C4-2B (cell line): ENCODE measurements at regions not wholly inside any gene's neighbourhood (a gene's known extent, or its start where the extent isn't known, plus 50 kb on each side); places are given as distances from the start of the nearest gene placed in this dataset.

Experiments used
- H3K27ac ChIP-seq: fragments of 450-650 bp; 2 replicates; pipeline ENCODE4 v1.5.1; 2017
- ZFX ChIP-seq: fragments of 450-650 bp; IDR thresholded peaks from 2 replicates; pipeline ENCODE4 v1.6.1; 2017
- TF ChIP-seq, protein P1 (sequence below): fragments of 450-650 bp; conservative IDR thresholded peaks from 2 replicates; pipeline ENCODE4 v1.5.1; 2017; ENCODE audit warnings: mild to moderate bottlenecking

DNA sequence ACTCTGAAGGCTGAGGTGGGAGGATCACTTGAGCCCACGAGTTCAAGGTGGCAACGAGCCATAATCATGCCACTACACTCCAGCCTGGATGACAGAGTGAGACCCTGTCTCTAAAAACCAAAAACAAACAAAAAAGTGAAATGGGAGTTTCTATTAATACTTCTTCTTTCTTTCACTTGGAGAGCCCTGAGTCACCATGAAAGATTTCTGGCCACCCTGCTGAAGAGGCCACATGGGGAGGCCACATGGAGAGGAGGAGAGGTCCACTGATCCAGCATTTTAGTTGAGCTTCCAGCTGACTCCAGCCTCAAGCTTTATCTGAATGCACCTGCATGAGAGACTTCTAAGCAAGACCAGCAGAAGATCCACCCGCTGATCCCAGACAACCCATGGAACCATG lies 74.2 kb upstream of the LAPTM4A start:
- H3K27ac ChIP-seq: no peak overlapping the region
- TF ChIP-seq, protein P1, sequence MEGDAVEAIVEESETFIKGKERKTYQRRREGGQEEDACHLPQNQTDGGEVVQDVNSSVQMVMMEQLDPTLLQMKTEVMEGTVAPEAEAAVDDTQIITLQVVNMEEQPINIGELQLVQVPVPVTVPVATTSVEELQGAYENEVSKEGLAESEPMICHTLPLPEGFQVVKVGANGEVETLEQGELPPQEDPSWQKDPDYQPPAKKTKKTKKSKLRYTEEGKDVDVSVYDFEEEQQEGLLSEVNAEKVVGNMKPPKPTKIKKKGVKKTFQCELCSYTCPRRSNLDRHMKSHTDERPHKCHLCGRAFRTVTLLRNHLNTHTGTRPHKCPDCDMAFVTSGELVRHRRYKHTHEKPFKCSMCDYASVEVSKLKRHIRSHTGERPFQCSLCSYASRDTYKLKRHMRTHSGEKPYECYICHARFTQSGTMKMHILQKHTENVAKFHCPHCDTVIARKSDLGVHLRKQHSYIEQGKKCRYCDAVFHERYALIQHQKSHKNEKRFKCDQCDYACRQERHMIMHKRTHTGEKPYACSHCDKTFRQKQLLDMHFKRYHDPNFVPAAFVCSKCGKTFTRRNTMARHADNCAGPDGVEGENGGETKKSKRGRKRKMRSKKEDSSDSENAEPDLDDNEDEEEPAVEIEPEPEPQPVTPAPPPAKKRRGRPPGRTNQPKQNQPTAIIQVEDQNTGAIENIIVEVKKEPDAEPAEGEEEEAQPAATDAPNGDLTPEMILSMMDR: no peak
- no peak for TF ChIP-seq ZFX

DNA sequence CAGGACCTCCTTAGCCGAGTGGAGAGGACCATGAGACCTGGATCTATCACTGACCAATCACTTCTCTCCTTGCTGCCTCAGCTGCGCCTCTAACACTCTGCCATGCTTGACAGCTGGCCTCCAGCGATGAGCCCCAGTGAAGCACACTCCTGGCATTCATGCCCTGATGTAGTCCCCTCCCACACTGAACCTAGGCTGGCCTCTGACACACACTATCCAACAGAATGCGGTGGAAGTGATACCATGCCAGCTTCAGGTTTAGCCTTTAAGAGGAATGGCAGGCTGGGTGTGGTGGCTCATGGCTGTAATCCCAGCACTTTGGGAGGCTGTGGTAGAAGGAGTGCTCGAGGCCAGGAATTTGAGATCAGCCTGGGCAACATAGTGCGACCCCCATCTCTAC lies 73.7 kb upstream of the LAPTM4A start:
- H3K27ac ChIP-seq: no peak overlapping the region
- TF ChIP-seq, protein P1: no peak
- no peak for TF ChIP-seq ZFX

DNA sequence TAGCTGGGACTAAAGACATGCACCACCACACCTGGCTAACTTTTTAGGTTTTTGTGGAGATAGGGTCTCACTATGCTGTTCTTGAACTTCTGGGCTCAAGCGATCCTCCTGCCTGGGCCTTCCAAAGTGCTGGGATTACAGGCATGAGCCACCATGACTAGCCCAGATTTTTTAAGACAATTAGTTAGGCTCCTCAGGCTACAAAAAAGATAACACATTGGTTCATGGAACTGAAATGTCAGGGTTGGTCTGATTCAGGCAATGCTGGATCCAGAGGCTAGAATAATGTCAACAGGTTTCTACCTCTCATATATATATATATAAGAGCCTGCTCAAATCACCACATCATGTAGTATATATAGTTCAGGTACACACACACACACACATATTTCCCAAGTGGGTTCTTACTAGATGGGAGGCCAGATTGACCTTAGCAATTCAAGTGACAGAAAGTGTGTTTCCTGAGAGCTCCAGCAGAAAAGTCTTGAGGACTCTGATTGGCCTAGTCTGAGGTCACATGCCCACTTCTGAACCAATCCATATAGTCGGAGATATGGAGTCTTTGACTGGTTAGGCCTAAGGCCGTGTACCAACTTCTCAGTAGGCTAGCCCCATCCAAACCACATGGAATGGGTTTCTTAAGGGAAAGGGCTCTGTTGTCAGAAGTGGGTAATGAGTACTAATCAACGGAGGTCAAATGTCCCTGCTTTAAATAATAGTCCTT lies 72.6 kb upstream of the LAPTM4A start:
- TF ChIP-seq ZFX: no peak
- TF ChIP-seq, protein P1: no peak
- H3K27ac ChIP-seq: no peak overlapping the region

DNA sequence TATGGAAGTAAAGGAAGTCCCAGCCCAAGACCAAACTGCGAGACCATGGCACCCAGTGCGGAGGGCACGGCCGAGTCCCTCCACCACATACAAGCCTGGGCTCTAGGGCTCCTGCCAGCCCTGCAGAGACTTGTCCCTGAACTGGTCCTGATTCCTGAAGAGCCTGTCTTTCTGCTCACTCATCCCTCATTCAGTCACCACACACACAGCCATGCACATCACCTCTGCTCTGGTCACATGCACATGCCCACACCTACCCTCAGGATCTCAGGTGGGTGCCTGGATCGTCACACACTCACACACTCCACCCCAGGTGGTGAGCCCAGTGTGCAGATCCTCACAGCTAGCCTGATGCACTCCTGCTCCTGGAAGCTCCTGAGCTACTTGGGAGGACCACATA lies 71.4 kb upstream of the LAPTM4A start:
- H3K27ac ChIP-seq: peak overlapping the region; percentile 42
- no peak for TF ChIP-seq ZFX
- TF ChIP-seq, protein P1: no peak

DNA sequence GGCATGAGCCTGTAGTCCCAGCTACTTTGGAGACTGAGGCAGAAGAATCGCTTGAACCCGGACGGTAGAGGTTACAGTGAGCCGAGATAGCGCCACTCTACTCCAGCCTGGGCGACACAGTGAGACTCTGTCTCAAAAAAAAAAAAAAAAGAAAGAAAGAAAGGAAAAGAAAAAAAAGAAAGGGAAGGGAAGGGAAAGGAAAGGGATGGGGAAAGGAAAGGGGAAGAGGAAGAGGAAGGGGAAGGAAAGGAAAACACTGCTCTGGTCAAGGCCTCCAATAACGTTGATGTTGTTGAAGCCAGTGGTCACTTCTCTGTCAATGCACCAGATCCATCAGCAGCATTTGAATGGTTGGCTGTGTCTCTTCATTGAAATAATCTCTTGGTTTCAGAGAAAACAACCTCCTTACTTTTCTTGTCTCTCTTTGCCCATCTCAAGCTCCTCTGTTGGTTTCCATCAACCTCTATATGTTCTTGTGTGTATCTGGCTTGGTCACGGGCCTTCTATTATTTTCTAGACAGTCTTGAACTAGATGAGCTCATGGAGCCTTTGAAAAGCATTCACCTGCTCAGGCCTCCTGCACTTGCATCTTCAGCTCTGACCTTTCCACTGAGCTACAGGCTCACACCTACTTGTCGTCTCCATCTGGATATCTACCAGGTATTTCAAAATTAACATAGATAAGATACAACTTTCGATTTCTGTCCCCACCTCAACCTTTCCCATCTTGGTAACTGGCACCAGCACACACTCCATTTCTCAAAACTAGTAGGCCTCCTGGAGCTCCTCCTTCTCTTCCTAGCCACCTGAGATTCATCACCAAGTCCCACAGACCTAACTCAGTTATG lies 69.4 kb upstream of the LAPTM4A start:
- H3K27ac ChIP-seq: peak overlapping the region; percentile 42; the same call in 1 of the 2 replicates

DNA sequence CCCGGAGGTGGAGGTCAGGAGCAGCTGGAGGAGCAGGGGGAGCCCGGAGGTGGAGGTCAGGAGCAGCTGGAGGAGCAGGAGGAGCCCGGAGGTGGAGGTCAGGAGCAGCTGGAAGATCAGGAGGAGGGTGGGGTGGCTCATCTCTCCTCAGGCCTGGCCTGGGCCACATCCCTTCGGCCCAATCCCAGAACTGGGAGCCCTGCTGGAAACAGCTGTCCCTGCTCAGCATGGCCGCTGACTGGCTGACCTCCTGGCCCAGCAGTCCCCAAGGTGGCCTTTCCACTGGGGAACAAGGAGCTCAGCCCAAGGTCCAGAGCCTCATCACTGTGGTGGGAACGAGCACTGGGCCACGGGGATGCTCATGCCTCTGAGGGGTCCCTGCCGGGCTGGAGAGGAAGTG lies 66.6 kb upstream of the LAPTM4A start:
- H3K27ac ChIP-seq: no peak overlapping the region
- TF ChIP-seq ZFX: no peak
- TF ChIP-seq, protein P1: no peak

More for the DNA sequence above, 69.4 kb upstream of the LAPTM4A start:
- TF ChIP-seq, protein P1: no peak
- no peak for TF ChIP-seq ZFX

DNA sequence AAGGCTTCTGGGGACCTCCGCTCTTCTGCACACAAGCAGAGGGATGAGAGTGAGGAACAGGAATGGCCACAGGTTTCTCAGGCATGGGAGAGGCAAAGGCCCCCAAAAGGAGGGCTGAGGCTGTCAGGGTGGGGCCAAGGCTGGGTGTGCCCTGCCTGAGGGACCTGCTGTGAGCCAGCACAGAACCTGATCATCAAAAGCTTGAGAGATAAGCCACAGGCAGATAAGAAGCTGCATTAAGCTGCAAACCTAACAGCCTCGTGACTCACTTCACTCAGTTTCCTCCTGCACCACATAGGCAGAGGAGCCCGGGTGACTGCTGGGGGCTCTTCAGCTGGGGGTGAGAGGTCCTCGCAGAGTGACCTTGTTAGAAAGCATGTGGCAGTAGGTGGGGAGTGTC lies 64.5 kb upstream of the LAPTM4A start:
- TF ChIP-seq, protein P1: no peak
- no peak for TF ChIP-seq ZFX
- H3K27ac ChIP-seq: no peak overlapping the region
